GM12878 (cell line): ENCODE measurements at regions not wholly inside any gene's neighbourhood (a gene's known extent, or its start where the extent isn't known, plus 50 kb on each side); places are given as distances from the start of the nearest gene placed in this dataset.

Experiments used
- ATAC-seq: fragments of 200-7000 bp; cut with Tn5 transposase; 3 replicates; pipeline ENCODE4 v1.9.1; 2020; ENCODE audit warnings: mild to moderate bottlenecking, moderate library complexity
- BruUV-seq: library from RNA; stranded (reverse); fragments of 400-500 nt; replicated peaks from 2 replicates; lab custom pipeline; 2021; lab: Mats Ljungman, UMichigan
- CTCF ChIA-PET: fragments of 300-600 bp; sonication (Branson Sonifier 250); formaldehyde crosslinking; extraction: SDS; loops from one replicate; lab custom pipeline; 2021; ENCODE audit warnings: inconsistent platforms; lab: Yijun Ruan, JAX
- POLR2A ChIA-PET: fragments of 350-600 bp; formaldehyde crosslinking; extraction: SDS; loops from one replicate; lab custom pipeline; 2021; ENCODE audit warnings: inconsistent platforms; lab: Charles Lee
- RAD21 ChIA-PET: fragments of 300-600 bp; sonication (Branson Sonifier 250); formaldehyde crosslinking; loops from one replicate; lab custom pipeline; 2023; ENCODE audit warnings: antibody characterized with exemption; ENCODE audit not compliant: unreplicated experiment; lab: Charles Lee
- SMC1A ChIA-PET: fragments of 300-600 bp; sonication (Branson Sonifier 250); formaldehyde crosslinking; loops from one replicate; lab custom pipeline; 2023; ENCODE audit not compliant: unreplicated experiment, uncharacterized antibody; lab: Charles Lee
- DNase-seq: peaks from one replicate; pipeline ENCODE4 v3.0.0-alpha.2; 2011; ENCODE audit warnings: low read depth, low spot score
- FAIRE-seq: peaks from 3 replicates; lab custom pipeline; 2011; peaks lifted over from hg19 to GRCh38; lab: Jason Lieb, UNC
- H2AFZ ChIP-seq: 2 replicates; pipeline ENCODE4 v1.6.0; 2011; ENCODE audit warnings: low read depth, low read length, control low read depth; ENCODE audit not compliant: control insufficient read depth
- H3K27ac ChIP-seq: 2 replicates; pipeline ENCODE4 v1.5.1; 2011; ENCODE audit warnings: control low read depth; ENCODE audit not compliant: control insufficient read depth, insufficient read depth
- H3K27me3 ChIP-seq, 2 experiments: replicated peaks in 1 of 2; 2 replicates each; pipeline versions ENCODE4 v1.6.0 to v1.6.1; 2011; ENCODE audit warnings: low read length in 1 of 2; ENCODE audit not compliant: control insufficient read depth in 2 of 2, insufficient read depth in 2 of 2
- H3K36me3 ChIP-seq, 2 experiments: 2 replicates each; pipeline ENCODE4 v1.5.1; 2011; ENCODE audit warnings: low read length in 1 of 2; ENCODE audit not compliant: control insufficient read depth in 2 of 2, insufficient read depth in 2 of 2
- H3K4me1 ChIP-seq: 2 replicates; pipeline ENCODE4 v1.6.1; 2011; ENCODE audit warnings: mild to moderate bottlenecking, low read length, moderate library complexity, mixed read lengths; ENCODE audit not compliant: control insufficient read depth, insufficient read depth
- H3K4me2 ChIP-seq: 2 replicates; pipeline ENCODE4 v1.6.0; 2011; ENCODE audit warnings: control low read depth; ENCODE audit not compliant: control insufficient read depth, insufficient read depth
- H3K4me3 ChIP-seq: fragments of 200-600 bp; sonication (generic); 2 replicates; pipeline ENCODE4 v1.5.1; 2016
- H3K79me2 ChIP-seq: 2 replicates; pipeline ENCODE4 v1.6.0; 2011; ENCODE audit warnings: low read length; ENCODE audit not compliant: control insufficient read depth, insufficient read depth
- H3K9ac ChIP-seq: 2 replicates; pipeline ENCODE4 v1.8.0; 2011; ENCODE audit warnings: low read length, control low read depth, mixed read lengths; ENCODE audit not compliant: control insufficient read depth, insufficient read depth
- H3K9me3 ChIP-seq: replicated peaks from 3 replicates; pipeline ENCODE4 v1.5.1; 2011; ENCODE audit warnings: mild to moderate bottlenecking, low read length; ENCODE audit not compliant: control insufficient read depth, insufficient read depth
- H4K20me1 ChIP-seq: 2 replicates; pipeline ENCODE4 v1.6.0; 2011; ENCODE audit not compliant: control insufficient read depth, insufficient read depth
- CHD4 ChIP-seq: fragments of 200-600 bp; sonication (generic); IDR thresholded peaks from 2 replicates; pipeline ENCODE4 v1.6.1; 2016; ENCODE audit warnings: mild to moderate bottlenecking
- CREM ChIP-seq: IDR thresholded peaks from 2 replicates; pipeline ENCODE4 v1.6.1; 2014; ENCODE audit warnings: antibody characterized with exemption, low read depth
- CUX1 ChIP-seq: IDR thresholded peaks from 2 replicates; pipeline ENCODE4 v1.6.1; 2012; ENCODE audit warnings: improper control_type of control experiment, low read depth, low read length; ENCODE audit not compliant: insufficient replicate concordance
- EP300 ChIP-seq, 2 experiments: fragments of 150-350 bp in 1 of 2; IDR thresholded peaks; 2 replicates each; pipeline ENCODE4 v1.6.1; 2011 to 2012; ENCODE audit warnings: low read depth in 2 of 2, low read length in 2 of 2, borderline replicate concordance in 1 of 2, improper control_type of control experiment in 1 of 2, inconsistent platforms in 1 of 2; ENCODE audit not compliant: control insufficient read depth in 1 of 2
- HSF1 ChIP-seq: fragments of 150-350 bp; IDR thresholded peaks from 2 replicates; pipeline ENCODE4 v1.6.1; 2014; ENCODE audit warnings: mild to moderate bottlenecking, low read depth, low read length
- MLLT1 ChIP-seq: fragments of 450-650 bp; IDR thresholded peaks from 2 replicates; pipeline ENCODE4 v1.6.1; 2016; ENCODE audit warnings: mild to moderate bottlenecking
- NFYB ChIP-seq: IDR thresholded peaks from 2 replicates; pipeline ENCODE4 v1.6.1; 2011; ENCODE audit warnings: low read depth, mild to moderate bottlenecking, low read length, improper control_type of control experiment, moderate library complexity; ENCODE audit not compliant: insufficient read depth
- POLR2A ChIP-seq: IDR thresholded peaks from 2 replicates; pipeline ENCODE4 v1.6.1; 2011; ENCODE audit warnings: low read depth, mild to moderate bottlenecking, low read length
- TBL1XR1 ChIP-seq: IDR thresholded peaks from 2 replicates; pipeline ENCODE4 v1.6.1; 2012; ENCODE audit warnings: low read depth, low read length, improper control_type of control experiment
- ZZZ3 ChIP-seq: IDR thresholded peaks from 2 replicates; pipeline ENCODE4 v1.6.1; 2011; ENCODE audit warnings: low read depth; ENCODE audit not compliant: control insufficient read depth, insufficient read length
- WGBS: methylation state at CpG from one replicate; pipeline ENCODE4 v1.1.6; 2016; ENCODE audit warnings: low lambda C conversion rate; ENCODE audit not compliant: insufficient replicate concordance, insufficient coverage; ENCODE audit errors: missing lambda C conversion rate; 5-methylcytosine and 5-hydroxymethylcytosine counted together
- in situ Hi-C: fragments of 300-500 bp; cut with MboI; formaldehyde crosslinking; loops from 9 replicates; pipeline ENCODE4 v1.14.3; 2018; ENCODE audit warnings: mixed read lengths
- intact Hi-C: fragments of 100-400 bp; cut with micrococcal nuclease; formaldehyde crosslinking; loops from one replicate; pipeline ENCODE4 v1.14.2; 2022; ENCODE audit not compliant: unreplicated experiment

- in situ Hi-C loops = no loop called here
- BruUV-seq = no TSS peak
- Histone ChIP-seq H2AFZ (no peak overlapping the region), H3K79me2 (no peaks in the 10 kb centered on the region), H3K4me1 (no peaks in the 10 kb centered on the region), H3K27ac (no peak overlapping the region), H3K4me3 (no peak overlapping the region), H3K9ac (no peak overlapping the region), H3K4me2 (no peak overlapping the region), H3K27me3 (peaks cover 0 to 10% of the 10 kb centered on the region in 2 experiments; a peak in 1 of 4 replicates), H4K20me1 (no peaks in the 10 kb centered on the region), H3K9me3 (no peaks in the 10 kb centered on the region), H3K36me3 (no peaks in the 10 kb centered on the region)
- WGBS = 42% methylated on average over 7 of the region's 7 CpGs
- no peak for ATAC-seq
- SMC1A ChIA-PET = no interaction called here
- no peak for FAIRE-seq
- DNase-seq = no peak
- RAD21 ChIA-PET = no interaction called here
- intact Hi-C loops = no loop called here
- no peak for TF ChIP-seq NFYB
- TF ChIP-seq ZZZ3 = no peak
- TF ChIP-seq MLLT1 = no peak
- TF ChIP-seq POLR2A = no peak
- no peak for TF ChIP-seq CUX1
- TF ChIP-seq CREM = no peak
- no peak for TF ChIP-seq HSF1
- TF ChIP-seq EP300 (IDR thresholded peaks at IDR 0.05; ENCODE audit: borderline replicate concordance in 1 of 2, control insufficient read depth in 1 of 2, low read depth in 2 of 2, low read length in 2 of 2) = no peak
- no peak for TF ChIP-seq TBL1XR1
- TF ChIP-seq CHD4 = no peak
- POLR2A ChIA-PET = no interaction called here
- CTCF ChIA-PET = no interaction called here
Measured at GRCh38 chr3:188978421-188979171, 193.2 kb upstream of the TPRG1 start.
